Panc1 (cell line): ENCODE measurements at regions not wholly inside any gene's neighbourhood (a gene's known extent, or its start where the extent isn't known, plus 50 kb on each side); places are given as distances from the start of the nearest gene placed in this dataset.

ENCODE experiments used
- ATAC-seq: fragments of 200-7000 bp; cut with Tn5 transposase; 2 replicates; pipeline ENCODE4 v1.9.1; 2020; ENCODE audit warnings: mild to moderate bottlenecking, moderate library complexity
- BruUV-seq: library from RNA; stranded (reverse); fragments of 400-500 nt; replicated peaks from 2 replicates; lab custom pipeline; 2021; lab: Mats Ljungman, UMichigan
- CTCF ChIA-PET: fragments of 300-600 bp; sonication (Branson Sonifier 250); formaldehyde crosslinking; loops from one replicate; lab custom pipeline; 2022; ENCODE audit warnings: antibody characterized with exemption; lab: Charles Lee
- POLR2A ChIA-PET: fragments of 300-600 bp; sonication (Branson Sonifier 250); formaldehyde crosslinking; loops from one replicate; lab custom pipeline; 2022; ENCODE audit warnings: antibody characterized with exemption; lab: Charles Lee
- DNase-seq: peaks from one replicate; pipeline ENCODE4 v3.0.0-alpha.2; 2010; ENCODE audit warnings: low read depth, low spot score
- H3K27ac ChIP-seq: 2 replicates; pipeline ENCODE4 v1.5.1; 2011; ENCODE audit warnings: mild to moderate bottlenecking, low read length, inconsistent platforms
- H3K27me3 ChIP-seq: fragments of 200-500 bp; sonication (Bioruptor generic); 2 replicates; pipeline ENCODE4 v1.6.0; 2014; ENCODE audit warnings: low read length, inconsistent platforms; ENCODE audit not compliant: control insufficient read depth, insufficient read depth
- H3K36me3 ChIP-seq: fragments of 200-500 bp; sonication (Bioruptor generic); 2 replicates; pipeline ENCODE4 v1.5.1; 2014; ENCODE audit warnings: inconsistent platforms, mild to moderate bottlenecking, low read length, moderate library complexity; ENCODE audit not compliant: control insufficient read depth, insufficient read depth
- H3K4me1 ChIP-seq: 2 replicates; pipeline ENCODE4 v1.5.1; 2011; ENCODE audit warnings: inconsistent platforms, mild to moderate bottlenecking, low read length, moderate library complexity; ENCODE audit not compliant: control insufficient read depth, insufficient read depth
- H3K4me3 ChIP-seq, 2 experiments: 2 replicates each; pipeline ENCODE4 v1.5.1; 2011 to 2012; ENCODE audit warnings: low read depth in 2 of 2, low read length in 2 of 2, mild to moderate bottlenecking in 2 of 2, inconsistent platforms in 1 of 2, moderate library complexity in 1 of 2
- H3K9me3 ChIP-seq: fragments of 200-500 bp; sonication (Bioruptor generic); 2 replicates; pipeline ENCODE4 v1.5.1; 2014; ENCODE audit warnings: low read depth, mild to moderate bottlenecking, inconsistent platforms, low read length, moderate library complexity; ENCODE audit not compliant: control insufficient read depth, insufficient read depth
- CTCF ChIP-seq: fragments of 450-650 bp; IDR thresholded peaks from 2 replicates; pipeline ENCODE4 v1.5.1; 2017; ENCODE audit warnings: mild to moderate bottlenecking
- POLR2AphosphoS5 ChIP-seq: IDR thresholded peaks from 2 replicates; pipeline ENCODE4 v1.6.1; 2012; ENCODE audit warnings: mild to moderate bottlenecking, low read depth, low read length, moderate library complexity
- REST ChIP-seq, 2 experiments: IDR thresholded peaks; 2 replicates each; pipeline ENCODE4 v1.6.1; 2011 to 2012; ENCODE audit warnings: low read depth in 2 of 2, control low read depth in 1 of 2, low read length in 1 of 2, mild to moderate bottlenecking in 1 of 2, moderate library complexity in 1 of 2; ENCODE audit not compliant: insufficient read depth in 1 of 2
- SIN3A ChIP-seq: IDR thresholded peaks from 2 replicates; pipeline ENCODE4 v1.6.1; 2012; ENCODE audit warnings: low read depth, mild to moderate bottlenecking, low read length, moderate library complexity, borderline replicate concordance; ENCODE audit not compliant: insufficient read depth
- TCF7L2 ChIP-seq: IDR thresholded peaks from 2 replicates; pipeline ENCODE4 v1.6.1; 2011; ENCODE audit warnings: mild to moderate bottlenecking, low read depth, low read length, inconsistent platforms
- in situ Hi-C: cut with HindIII; loops from 2 replicates; pipeline ENCODE4 v1.10.0; 2016; ENCODE audit warnings: low sequenced_read_pairs, low pct_unique_long_range_greater_than_20kb
- intact Hi-C: fragments of 100-400 bp; cut with micrococcal nuclease; formaldehyde crosslinking; loops from one replicate; pipeline ENCODE4 v1.10.0; 2022; ENCODE audit not compliant: unreplicated experiment

GRCh38 chr4:14607001-14607400 is 395.3 kb upstream of the CPEB2 start:
- ChIA-PET POLR2A (no interaction called here), CTCF (no interaction called here)
- no peaks in the 10 kb centered on the region for H3K36me3 ChIP-seq
- H3K4me1 ChIP-seq = no peaks in the 10 kb centered on the region
- H3K27ac ChIP-seq = no peak overlapping the region
- no TSS peak for BruUV-seq
- no peaks in the 10 kb centered on the region for H3K27me3 ChIP-seq
- H3K9me3 ChIP-seq = no peaks in the 10 kb centered on the region
- no peak for ATAC-seq
- in situ Hi-C loops (no loop called here), intact Hi-C loops (no loop called here)
- H3K4me3 ChIP-seq = no peak overlapping the region
- TF ChIP-seq SIN3A = no peak
- TF ChIP-seq CTCF = no peak
- DNase-seq = no peak

GRCh38 chr4:14607578-14607977 is 394.7 kb upstream of the CPEB2 start:
- intact Hi-C loops = no loop called here
- no peaks in the 10 kb centered on the region for H3K36me3 ChIP-seq
- H3K27ac ChIP-seq = no peak overlapping the region
- POLR2A ChIA-PET = no interaction called here
- in situ Hi-C loops = no loop called here
- CTCF ChIA-PET = no interaction called here
- H3K27me3 ChIP-seq = no peaks in the 10 kb centered on the region
- no peaks in the 10 kb centered on the region for H3K4me1 ChIP-seq
- TF ChIP-seq SIN3A (no peak), CTCF (no peak), POLR2AphosphoS5 (no peak), TCF7L2 (no peak), REST (IDR thresholded peaks at IDR 0.05; ENCODE audit: insufficient read depth in 1 of 2, low read depth in 2 of 2, low read length in 1 of 2) (no peak)
- DNase-seq = no peak
- no peak overlapping the region for H3K4me3 ChIP-seq
- no peak for ATAC-seq
- BruUV-seq = no TSS peak
- H3K9me3 ChIP-seq = no peaks in the 10 kb centered on the region

- intact Hi-C loops = no loop called here
- ChIA-PET CTCF (no interaction called here), POLR2A (no interaction called here)
- Histone ChIP-seq H3K4me1 (no peaks in the 10 kb centered on the region), H3K36me3 (no peaks in the 10 kb centered on the region), H3K9me3 (no peaks in the 10 kb centered on the region), H3K27ac (no peak overlapping the region), H3K4me3 (no peak overlapping the region), H3K27me3 (no peaks in the 10 kb centered on the region)
- no peak for ATAC-seq
- in situ Hi-C loops = no loop called here
- BruUV-seq = no TSS peak
- no peak for DNase-seq
- TF ChIP-seq SIN3A = no peak
- TF ChIP-seq REST (IDR thresholded peaks at IDR 0.05; ENCODE audit: insufficient read depth in 1 of 2, low read depth in 2 of 2, low read length in 1 of 2) = no peak
- TF ChIP-seq CTCF = no peak
- no peak for TF ChIP-seq POLR2AphosphoS5
- no peak for TF ChIP-seq TCF7L2
These were observed 393.7 kb upstream of the CPEB2 start for GRCh38 chr4:14608630-14609029.
